ENCODE measurements at regions not wholly inside any gene's neighbourhood (a gene's known extent, or its start where the extent isn't known, plus 50 kb on each side); places are given as distances from the start of the nearest gene placed in this dataset.

DNA sequence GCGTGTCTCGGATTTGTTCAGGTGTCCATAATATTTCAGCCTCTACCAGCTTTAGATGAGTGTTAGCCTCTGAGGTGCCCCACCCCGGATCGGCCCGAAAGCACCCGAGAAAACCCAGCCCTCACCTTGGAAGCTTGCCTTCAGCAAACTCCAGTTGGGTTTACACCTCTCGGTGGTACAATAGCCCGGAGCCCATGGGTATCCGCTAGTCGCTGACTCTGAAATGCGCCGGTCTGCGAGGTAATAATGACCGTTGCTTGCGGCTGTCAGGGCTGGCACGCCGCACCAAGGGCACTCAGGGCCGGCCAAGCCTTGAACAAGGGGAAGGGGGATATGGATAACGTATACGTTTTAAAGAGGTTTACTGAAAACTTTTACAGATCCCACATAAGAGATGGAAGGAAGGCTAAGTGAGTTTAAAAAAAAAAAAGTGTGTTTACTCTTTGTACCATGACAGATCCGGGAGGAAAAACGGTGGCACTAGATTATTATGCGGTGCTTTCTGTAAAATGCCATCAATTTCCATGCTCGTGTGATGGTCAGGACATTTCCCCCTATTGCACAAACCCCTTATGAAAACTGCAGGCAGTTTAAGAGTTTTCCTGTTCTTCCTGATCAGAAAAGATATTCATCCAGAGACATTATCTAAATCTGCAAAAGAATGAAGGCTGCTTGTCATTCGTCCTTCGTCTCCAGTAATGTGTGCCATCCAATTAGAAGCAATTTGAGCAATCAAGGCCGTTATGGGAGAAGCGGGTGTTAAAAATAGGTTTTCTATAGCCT, 124.2 kb downstream of the TMEM161B start:
- DNase-seq = no peak

DNA sequence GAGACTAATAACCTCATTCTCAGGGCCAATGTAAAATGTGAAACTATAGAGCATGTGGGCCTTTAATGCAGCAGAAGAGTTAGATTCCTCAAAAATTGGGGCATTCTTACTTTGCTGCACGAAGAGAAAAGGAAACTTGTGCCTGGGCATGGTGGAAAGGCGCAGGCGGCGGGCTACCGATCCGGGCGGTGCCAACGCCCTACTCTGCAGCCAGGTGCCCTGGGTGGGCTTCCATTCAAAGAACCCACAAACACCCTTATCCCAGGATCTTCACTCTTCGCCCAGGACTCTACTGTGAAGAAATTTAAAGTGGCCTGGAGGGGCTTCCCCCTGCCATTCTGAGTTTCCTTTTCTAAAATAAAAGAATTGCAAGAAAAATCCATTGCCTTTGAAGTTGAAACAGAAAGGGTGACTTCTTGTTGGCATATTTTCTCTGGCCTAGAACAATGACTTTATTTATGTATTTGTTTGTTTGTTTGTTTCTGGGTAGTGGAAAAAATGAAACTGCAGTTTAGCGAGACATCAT, 124.9 kb downstream of the TMEM161B start:
- DNase-seq = no peak

DNA sequence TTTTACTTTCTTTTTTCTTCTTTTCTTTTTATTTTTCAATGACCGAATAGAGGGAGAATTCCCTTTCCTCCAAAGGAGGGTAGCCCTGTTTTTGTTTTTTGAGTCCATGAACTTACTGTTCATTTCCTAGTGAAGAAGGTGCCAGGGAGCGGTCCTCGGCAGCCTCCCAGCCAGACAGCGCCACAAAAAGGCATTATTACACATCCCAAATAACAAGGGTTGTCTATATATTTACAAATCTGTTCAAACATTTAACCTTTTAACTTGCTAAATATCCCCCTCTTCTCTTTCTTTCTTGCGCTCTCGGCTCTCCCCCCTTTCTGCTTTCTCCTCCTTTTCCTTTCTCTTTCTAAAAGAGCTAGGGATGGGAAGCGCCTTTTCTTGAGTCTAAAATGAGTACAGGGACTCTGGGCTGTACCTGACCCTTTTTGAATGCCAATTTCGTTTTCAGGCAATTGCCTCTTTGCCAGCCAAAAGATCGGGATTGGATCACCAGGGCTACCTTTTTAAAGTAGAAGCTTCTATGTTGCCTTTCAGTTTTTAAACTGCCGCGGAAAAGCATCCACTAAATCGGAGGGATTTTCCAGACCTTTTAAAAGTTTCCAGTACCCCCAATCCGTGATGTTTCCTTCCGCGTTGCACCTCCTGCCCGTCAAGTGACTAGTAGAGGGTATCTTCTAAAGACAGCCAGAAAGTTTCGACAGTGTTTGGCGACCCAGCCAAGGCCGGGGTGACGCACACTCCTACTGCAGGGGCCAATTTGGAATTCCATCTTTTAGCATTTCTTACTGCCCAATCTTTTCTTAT, 125.6 kb downstream of the TMEM161B start:
- DNase-seq = no peak

DNA sequence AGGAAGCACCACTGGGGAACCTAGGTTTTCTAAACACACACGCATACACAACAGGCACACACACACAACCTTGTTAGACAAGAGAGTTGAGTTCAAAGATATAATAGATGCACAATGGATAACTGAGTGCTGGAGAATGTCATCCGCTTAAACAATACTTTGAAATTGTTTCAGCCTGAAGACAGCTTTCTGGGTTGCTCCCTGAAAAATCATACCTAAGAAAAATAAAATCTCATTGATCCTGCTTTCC, 126.1 kb downstream of the TMEM161B start:
- DNase-seq = no peak

DNA sequence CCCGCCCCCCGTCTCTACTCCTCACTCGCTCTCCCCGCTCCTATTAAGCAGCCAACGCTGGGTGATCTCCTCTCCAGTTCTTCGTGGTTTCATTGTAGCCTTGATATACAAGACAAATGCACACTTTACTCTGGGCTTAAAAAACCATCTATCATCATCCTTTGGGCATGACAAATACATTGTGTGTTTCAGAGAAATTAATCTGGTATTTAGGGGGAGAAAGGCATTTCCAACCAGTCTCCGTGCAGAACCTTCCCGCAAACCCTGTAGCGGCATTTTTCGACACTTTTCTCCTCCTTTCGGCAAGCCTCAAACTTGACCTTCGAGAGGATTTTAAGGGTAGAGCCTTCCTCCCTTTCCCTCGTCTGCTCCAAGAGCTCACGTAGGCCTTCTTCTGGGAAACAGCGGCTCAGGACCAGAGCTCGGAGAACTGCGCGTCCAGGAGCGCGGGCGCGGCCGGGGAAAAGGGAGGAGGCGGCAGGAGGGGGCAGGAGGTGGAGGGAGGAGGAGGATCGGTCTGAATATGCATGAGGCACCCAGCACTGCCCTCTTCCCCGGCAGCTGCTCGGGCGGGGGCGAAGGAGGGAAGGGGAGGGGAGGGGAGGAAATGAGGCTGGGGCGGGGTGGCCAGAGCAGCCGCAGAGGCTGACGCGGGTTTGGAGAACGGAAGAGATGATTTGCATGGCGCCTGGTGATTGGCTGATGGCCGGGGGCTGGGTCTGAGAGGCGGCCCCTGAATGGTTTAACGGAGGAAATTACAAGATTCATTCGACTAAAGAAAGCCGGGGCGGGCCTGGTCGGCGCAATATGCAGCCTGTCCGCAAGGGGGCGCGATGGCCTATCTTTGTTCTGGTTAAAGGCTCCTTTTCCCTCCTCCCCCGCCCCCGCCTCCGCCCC, 127.5 kb downstream of the TMEM161B start:
- DNase-seq = peak; percentile 88

DNA sequence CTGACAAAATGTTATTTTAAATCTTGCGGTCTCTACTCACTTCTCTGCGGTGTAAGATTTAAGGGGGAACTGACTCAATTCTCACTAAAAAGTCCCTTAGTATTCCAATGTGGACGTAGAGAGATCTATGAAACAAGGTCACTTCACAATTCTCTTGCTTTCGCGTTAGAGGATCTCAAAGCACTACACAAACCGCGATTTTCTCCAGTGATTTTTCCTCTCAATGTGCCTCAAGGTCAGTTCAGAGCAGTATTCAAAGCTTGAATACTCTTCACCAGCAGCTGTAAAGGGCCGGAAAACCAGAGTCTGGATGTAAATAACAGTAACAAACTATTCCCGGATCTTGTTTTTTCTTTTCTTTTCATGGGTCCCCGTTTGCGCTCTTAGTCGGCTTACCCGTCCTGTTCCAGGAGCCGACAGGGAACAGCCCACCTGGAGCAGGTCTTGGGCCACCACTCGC, 128.2 kb downstream of the TMEM161B start:
- no peak for DNase-seq

DNA sequence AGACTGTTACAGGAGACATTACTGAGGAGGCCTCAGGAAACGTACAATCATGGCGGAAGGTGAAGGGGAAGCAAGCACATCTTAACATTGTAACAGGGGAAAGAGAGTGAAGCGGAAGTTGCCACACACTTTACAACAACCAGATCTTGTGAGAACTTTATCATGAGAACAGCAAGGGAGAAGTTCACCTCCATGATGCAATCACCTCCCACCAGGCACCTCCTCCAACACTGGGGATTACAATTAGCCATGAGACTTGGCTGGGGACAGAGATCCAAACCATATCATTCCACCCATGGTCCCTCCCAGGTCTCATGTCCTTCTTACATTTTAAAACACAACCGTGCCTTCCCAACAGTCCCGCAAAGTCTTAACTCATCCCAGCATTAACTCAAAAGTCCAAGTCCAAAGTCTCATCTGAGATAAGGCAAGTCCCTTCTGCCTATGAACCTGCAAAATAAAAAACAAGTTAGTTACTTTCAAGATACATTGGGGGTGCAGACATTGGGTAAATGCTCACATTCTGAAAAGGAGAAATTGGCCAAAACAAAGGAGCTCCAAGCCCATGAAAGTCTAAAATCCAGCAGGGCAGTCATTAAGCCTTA, 138.3 kb downstream of the TMEM161B start:
- DNase-seq = no peak

DNA sequence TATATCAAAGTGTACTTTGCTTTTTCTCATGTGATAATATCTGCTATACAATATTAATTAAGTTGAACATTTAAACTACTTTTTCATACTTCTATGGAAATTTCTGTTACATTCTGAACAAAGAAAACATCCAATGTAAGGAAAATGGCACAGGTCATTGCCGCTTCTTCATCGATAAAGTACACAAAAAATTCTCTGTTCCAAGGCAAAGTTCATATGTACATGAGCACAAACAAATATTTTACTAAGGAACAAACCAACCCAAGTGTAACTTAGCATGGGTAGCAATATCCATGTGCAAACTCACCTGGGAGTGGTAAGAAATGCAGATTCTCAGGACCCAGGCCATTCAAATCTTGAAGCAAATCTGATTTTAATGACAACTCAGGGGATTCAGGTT, 139.8 kb downstream of the TMEM161B start:
- no peak for DNase-seq

DNA sequence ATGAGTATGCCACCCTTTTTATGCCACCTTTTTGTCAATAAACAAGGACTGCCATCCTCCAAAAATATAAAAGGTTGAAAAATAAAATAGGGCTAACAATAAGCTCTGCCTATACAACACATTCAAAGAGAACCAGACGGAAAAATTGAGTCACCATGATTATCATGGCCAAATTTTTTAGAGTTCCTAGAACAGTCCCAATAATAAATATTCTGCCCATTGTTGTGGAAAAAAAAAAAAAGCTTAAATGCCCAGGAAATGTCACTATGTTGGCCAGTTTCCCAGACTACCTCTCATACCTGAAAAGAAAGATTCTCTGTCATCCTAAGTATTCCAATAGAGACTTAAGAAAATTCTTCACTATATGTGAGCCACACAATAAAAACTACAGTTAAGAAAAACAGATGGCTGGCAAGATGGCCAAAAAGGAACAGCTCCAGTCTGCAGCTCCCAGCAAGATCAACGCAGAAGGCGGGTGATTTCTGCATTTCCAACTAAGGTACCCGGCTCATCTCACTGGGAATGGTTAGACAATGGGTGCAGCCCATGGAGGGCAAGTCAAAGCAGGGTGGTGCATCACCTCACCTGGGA, 149.0 kb downstream of the TMEM161B start:
- no peak for DNase-seq

DNA sequence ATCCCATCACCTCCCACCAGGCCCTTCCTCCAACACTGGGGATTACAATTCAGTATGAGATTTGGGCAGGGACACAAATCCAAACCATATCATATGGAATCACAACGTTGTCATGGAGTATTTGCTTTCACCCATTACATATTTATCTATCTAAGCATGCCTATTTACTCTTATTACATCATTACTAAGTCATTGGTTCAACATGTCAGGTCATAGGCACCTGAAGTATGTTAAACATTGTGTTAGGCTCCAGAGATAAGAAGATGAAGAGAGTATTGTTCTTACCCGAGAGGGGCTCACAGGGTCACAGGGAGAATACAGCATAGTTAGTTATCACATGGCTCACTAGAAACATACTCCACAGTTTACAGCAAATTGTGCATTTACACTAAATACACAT, 150.5 kb downstream of the TMEM161B start:
- DNase-seq = no peak

DNA sequence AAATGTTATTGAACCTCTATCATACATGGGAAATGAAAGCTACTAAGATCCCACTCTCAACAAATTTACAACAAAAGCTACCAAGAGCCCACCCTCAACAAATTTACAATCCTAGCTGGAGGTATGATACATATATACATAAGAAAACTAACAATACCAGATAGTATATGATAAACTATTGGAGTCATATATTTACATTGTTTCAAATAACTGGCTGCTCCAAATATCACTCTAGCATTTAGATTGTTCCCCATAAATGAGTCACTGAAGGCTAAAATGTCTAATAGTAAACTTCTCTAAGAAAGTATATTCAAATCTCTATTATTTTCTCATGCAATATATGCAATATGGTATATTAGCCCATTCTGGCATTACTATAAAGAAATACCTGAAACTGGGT, 151.1 kb downstream of the TMEM161B start:
- no peak for DNase-seq

DNA sequence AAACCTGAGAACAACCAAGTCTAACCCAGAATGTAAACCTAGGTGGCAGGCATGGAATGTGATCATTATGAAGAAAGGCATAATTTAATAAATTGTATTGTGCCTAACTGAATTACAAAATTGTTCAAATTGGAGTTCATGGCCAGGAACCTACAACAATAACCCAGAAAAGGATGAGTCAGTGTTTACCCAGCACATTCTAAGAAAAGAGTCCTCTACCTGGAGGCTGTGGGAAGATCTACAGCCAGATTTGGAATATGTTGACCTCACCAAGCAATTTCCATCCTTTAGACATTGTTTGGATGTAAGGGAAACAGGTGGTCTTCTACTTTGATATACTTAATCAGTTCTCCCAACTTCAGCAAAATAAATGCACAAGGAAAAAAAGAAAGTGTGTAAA, 152.2 kb downstream of the TMEM161B start:
- DNase-seq = no peak

DNA sequence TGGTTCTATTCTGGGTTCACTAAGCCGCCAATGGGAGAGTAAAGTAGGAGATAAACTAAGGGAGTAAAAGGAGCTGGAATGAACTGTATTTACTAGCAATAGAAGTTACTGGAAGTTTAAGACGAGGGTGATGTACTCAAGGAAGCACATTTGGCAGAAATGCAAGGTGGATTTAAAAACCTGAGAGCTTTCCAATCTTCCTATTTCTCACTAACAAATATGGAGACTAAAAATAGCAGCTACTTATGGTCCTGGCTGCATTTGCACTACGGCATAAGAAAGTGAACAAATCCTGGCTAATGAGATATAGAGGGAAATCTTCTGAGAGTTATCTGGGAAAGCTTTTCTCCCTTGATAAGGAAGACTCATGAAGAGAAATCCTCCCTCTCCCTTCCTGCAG, 153.4 kb downstream of the TMEM161B start:
- DNase-seq = no peak

DNA sequence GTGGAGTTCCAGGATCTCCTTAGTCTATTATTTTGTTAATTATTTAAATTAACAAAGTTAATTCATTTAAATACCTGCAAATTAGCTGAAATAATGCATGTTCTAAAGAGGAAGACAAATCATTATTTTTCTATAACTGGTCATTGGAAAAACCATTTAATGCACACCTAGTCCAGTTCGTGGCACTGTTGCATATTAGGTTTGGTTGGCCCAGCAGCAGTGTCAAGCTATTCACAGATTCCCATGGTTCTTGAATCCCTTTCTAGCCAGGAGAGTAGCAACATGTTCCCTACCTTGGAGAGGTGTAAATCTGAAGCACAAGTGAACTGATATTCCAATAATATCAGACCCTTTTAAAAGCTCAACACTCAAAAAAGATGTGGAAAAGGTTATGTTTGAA, 155.2 kb downstream of the TMEM161B start:
- DNase-seq = no peak

DNA sequence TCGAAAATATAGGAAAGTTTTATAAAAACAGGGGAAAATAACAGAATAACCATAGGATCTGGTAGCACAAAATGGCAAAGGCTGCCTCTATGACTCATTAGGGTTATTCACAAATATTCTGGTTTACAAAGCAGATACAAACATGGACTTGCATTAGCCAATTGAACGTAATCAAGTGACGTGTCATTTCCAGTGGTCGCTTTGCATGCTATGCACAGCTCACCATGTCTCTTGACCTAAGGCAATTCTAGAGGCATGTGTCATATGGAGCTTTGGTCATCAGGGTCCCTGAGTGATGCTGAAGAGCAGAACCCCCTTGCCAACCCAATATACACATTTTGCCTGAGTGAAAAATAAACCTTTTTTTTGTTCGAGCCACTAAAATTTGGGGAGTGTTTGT, 158.8 kb downstream of the TMEM161B start:
- no peak for DNase-seq

DNA sequence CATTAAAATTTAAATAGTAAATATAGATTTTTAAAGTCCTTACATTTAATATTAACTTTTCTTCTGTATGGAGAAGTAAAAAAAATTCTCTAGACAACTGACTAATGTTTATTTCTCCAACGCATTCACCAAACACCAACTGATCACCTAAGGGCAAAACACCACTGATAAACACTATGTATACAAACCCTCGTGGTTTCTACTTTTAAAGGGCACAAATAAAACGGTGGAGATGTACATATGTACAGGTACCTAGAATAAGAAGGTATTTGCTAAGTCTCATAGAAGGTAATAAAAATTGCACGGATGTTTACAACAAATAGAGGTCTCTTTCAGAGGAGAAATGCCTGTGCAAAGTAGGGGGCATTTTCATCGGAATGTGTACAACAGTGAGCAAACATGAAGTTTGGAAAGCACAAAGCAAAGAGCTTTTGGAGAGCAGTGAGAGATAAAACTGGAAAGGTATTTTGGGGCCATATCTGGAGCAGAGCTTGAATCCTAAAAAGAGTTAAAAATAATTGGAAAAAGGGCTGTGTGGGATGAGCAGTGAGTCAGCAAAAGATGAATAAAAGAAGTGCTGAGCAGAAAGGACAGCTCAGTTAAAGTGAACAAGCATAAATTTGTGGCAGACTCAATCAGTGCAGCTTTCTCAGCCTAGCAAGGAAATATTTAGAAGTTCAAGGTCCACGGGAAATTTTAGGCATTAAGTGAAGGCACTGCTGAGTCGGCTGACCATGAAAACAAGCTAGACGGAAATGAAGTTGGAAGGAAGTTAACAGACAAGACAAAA, 160.0 kb downstream of the TMEM161B start:
- no peak for DNase-seq

DNA sequence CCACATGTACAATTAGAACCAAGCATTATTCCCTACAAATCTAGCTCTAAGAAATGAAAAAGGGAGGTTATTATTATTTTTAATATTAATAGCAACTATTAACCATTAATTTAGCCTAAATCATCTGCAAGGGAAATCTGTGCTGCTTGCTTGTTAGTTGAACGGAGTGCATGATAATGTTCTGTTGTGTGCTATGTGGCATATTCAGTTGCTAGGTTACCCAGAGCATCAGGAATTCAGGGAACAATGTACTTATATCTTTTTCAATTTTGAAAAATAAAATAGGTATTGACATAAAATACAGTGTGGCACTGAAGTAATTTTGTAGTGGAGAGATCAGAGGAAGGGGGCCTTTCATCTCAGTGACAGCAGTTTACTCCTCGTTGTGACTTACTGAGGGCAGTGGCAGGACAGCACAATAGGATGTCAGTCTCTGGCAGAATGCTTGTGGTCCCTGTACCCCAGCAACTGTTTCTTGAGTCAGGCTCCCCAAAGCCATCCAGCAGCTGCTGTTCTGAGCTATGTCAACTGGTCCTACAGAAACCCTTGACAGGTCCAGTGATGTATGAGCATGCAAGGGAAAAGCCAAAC, 173.6 kb downstream of the TMEM161B start:
- DNase-seq = no peak

DNA sequence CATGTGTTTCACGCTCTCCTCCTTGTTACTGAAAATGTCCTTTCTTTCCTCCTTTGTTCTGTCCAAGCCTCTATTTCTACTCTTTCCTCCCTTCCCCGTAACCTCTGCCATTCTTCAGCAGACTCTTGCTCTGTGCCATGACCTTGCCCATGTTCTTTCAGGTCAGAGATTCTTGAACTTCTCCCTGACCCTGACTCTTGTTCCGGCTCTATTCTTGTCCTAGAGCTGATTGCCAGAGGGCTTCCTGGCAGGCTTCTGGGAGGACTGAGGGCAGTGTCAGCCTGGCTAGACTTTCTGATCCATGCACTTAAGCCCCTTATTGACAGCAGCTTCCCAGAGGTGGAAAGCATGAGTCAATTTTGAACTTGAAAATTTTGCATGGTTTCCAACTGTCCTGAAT, 174.2 kb downstream of the TMEM161B start:
- no peak for DNase-seq

DNA sequence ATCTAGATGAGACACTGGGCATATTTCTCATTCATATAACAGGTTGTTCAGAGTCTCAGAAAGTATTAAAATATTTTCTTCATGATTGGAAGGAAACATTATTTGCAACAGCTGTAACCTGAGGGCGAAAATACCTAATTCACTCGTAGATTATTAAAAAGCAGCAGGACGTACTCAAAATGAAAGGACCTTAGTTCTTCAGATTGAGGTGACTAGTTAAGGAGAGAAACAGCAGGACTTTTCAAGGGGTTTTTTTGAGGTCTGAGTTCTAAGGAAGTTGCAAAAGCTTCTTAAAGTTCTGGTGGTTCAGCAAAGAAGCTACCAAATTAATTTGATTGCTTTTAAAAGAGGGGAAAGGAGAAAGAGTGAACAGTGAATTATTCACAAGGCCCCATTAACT, 174.9 kb downstream of the TMEM161B start:
- no peak for DNase-seq

DNA sequence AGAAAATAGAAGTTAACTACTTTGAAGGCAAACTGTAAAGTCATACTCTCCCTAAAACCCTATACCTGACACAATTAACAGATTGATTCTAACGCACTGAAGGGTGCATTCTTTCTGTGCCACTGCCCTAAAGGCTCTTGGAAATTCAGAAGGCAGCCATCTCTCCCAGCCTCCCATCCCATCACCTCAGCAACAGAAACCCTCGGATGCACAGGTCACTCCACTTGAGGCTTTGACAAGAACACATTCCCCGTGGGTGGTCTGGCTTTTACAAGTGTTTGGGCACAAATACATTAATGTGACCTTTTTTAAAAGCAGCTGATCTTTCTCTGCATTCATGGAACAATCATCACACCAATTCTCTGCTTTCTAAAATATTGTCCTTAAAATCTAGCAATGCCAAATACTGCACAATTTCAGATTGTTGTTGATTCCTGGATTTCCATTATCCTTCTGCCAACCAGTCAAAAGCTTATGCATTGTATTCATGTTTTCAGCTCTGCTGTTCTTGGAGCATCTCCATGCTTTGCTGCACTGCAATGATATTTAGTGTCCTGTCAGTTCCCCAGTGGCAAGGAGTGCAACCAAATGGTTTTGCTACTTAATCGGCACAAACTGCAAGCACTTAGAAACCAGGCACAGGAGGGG, 175.6 kb downstream of the TMEM161B start:
- DNase-seq = no peak

DNA sequence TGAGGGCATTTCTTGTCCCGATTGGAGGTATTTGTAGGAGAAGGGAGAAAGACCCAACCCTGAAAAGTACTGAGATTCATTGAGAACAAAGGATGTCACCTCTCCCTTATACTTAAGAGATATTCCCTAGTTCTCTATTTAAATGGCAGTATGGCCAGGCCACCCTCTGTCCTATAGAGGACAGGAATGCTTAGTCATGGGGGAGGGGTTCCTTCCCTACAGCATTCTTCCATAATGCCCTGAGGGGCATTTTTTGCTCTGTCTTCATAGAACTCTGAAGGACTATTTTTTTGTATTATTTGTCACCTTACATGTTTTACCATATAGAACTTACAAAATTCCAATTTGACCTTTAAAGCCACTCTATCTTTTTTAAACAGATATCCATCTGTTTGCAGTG, 176.3 kb downstream of the TMEM161B start:
- DNase-seq = no peak

All from NCI-H1105 (cell line).